Panc1 (cell line): ENCODE measurements at regions not wholly inside any gene's neighbourhood (a gene's known extent, or its start where the extent isn't known, plus 50 kb on each side); places are given as distances from the start of the nearest gene placed in this dataset.
A peak's percentile ranks its signal among the peaks of the same experiment; 100 is the strongest.

Experiments
- ATAC-seq: fragments of 200-7000 bp; cut with Tn5 transposase; 2 replicates; pipeline ENCODE4 v1.9.1; 2020; ENCODE audit warnings: mild to moderate bottlenecking, moderate library complexity
- BruUV-seq: library from RNA; stranded (reverse); fragments of 400-500 nt; replicated peaks from 2 replicates; lab custom pipeline; 2021; lab: Mats Ljungman, UMichigan
- CTCF ChIA-PET: fragments of 300-600 bp; sonication (Branson Sonifier 250); formaldehyde crosslinking; loops from one replicate; lab custom pipeline; 2022; ENCODE audit warnings: antibody characterized with exemption; lab: Charles Lee
- POLR2A ChIA-PET: fragments of 300-600 bp; sonication (Branson Sonifier 250); formaldehyde crosslinking; loops from one replicate; lab custom pipeline; 2022; ENCODE audit warnings: antibody characterized with exemption; lab: Charles Lee
- DNase-seq: peaks from one replicate; pipeline ENCODE4 v3.0.0-alpha.2; 2010; ENCODE audit warnings: low read depth, low spot score
- H3K27ac ChIP-seq: 2 replicates; pipeline ENCODE4 v1.5.1; 2011; ENCODE audit warnings: mild to moderate bottlenecking, low read length, inconsistent platforms
- H3K27me3 ChIP-seq: fragments of 200-500 bp; sonication (Bioruptor generic); 2 replicates; pipeline ENCODE4 v1.6.0; 2014; ENCODE audit warnings: low read length, inconsistent platforms; ENCODE audit not compliant: control insufficient read depth, insufficient read depth
- H3K36me3 ChIP-seq: fragments of 200-500 bp; sonication (Bioruptor generic); 2 replicates; pipeline ENCODE4 v1.5.1; 2014; ENCODE audit warnings: inconsistent platforms, mild to moderate bottlenecking, low read length, moderate library complexity; ENCODE audit not compliant: control insufficient read depth, insufficient read depth
- H3K4me1 ChIP-seq: 2 replicates; pipeline ENCODE4 v1.5.1; 2011; ENCODE audit warnings: inconsistent platforms, mild to moderate bottlenecking, low read length, moderate library complexity; ENCODE audit not compliant: control insufficient read depth, insufficient read depth
- H3K4me3 ChIP-seq, 2 experiments: 2 replicates each; pipeline ENCODE4 v1.5.1; 2011 to 2012; ENCODE audit warnings: low read depth in 2 of 2, low read length in 2 of 2, mild to moderate bottlenecking in 2 of 2, inconsistent platforms in 1 of 2, moderate library complexity in 1 of 2
- H3K9me3 ChIP-seq: fragments of 200-500 bp; sonication (Bioruptor generic); 2 replicates; pipeline ENCODE4 v1.5.1; 2014; ENCODE audit warnings: low read depth, mild to moderate bottlenecking, inconsistent platforms, low read length, moderate library complexity; ENCODE audit not compliant: control insufficient read depth, insufficient read depth
- POLR2AphosphoS5 ChIP-seq: IDR thresholded peaks from 2 replicates; pipeline ENCODE4 v1.6.1; 2012; ENCODE audit warnings: mild to moderate bottlenecking, low read depth, low read length, moderate library complexity
- REST ChIP-seq, 2 experiments: IDR thresholded peaks; 2 replicates each; pipeline ENCODE4 v1.6.1; 2011 to 2012; ENCODE audit warnings: low read depth in 2 of 2, control low read depth in 1 of 2, low read length in 1 of 2, mild to moderate bottlenecking in 1 of 2, moderate library complexity in 1 of 2; ENCODE audit not compliant: insufficient read depth in 1 of 2
- SIN3A ChIP-seq: IDR thresholded peaks from 2 replicates; pipeline ENCODE4 v1.6.1; 2012; ENCODE audit warnings: low read depth, mild to moderate bottlenecking, low read length, moderate library complexity, borderline replicate concordance; ENCODE audit not compliant: insufficient read depth
- TCF7L2 ChIP-seq: IDR thresholded peaks from 2 replicates; pipeline ENCODE4 v1.6.1; 2011; ENCODE audit warnings: mild to moderate bottlenecking, low read depth, low read length, inconsistent platforms
- in situ Hi-C: cut with HindIII; loops from 2 replicates; pipeline ENCODE4 v1.10.0; 2016; ENCODE audit warnings: low sequenced_read_pairs, low pct_unique_long_range_greater_than_20kb
- intact Hi-C: fragments of 100-400 bp; cut with micrococcal nuclease; formaldehyde crosslinking; loops from one replicate; pipeline ENCODE4 v1.10.0; 2022; ENCODE audit not compliant: unreplicated experiment
- TF ChIP-seq, protein P1 (sequence below): fragments of 450-650 bp; IDR thresholded peaks from 2 replicates; pipeline ENCODE4 v1.5.1; 2017; ENCODE audit warnings: mild to moderate bottlenecking

DNA sequence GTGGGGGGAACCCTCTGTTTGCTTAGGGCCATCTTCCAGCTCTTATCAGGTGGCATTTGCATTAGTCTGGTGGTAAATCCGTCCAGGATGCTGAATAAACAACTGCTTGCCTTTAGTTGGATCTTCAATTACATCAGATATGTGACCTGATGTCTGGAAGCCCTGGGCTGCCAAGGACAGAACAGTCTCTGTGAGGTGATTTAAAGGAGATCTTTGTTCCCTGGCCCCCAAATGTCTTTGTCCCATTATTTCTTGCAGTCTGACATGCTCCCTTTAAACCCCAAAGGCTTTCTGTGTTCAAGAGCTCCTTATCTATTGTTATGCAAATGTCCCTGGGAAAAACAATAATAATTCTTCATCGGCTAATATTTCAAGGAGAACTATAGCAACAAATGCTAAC is 84.6 kb upstream of the SPTLC3 start:
- TF ChIP-seq, protein P1, sequence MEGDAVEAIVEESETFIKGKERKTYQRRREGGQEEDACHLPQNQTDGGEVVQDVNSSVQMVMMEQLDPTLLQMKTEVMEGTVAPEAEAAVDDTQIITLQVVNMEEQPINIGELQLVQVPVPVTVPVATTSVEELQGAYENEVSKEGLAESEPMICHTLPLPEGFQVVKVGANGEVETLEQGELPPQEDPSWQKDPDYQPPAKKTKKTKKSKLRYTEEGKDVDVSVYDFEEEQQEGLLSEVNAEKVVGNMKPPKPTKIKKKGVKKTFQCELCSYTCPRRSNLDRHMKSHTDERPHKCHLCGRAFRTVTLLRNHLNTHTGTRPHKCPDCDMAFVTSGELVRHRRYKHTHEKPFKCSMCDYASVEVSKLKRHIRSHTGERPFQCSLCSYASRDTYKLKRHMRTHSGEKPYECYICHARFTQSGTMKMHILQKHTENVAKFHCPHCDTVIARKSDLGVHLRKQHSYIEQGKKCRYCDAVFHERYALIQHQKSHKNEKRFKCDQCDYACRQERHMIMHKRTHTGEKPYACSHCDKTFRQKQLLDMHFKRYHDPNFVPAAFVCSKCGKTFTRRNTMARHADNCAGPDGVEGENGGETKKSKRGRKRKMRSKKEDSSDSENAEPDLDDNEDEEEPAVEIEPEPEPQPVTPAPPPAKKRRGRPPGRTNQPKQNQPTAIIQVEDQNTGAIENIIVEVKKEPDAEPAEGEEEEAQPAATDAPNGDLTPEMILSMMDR: no peak
- TF ChIP-seq SIN3A (no peak), TCF7L2 (no peak), REST (IDR thresholded peaks at IDR 0.05; ENCODE audit: insufficient read depth in 1 of 2, low read depth in 2 of 2, low read length in 1 of 2) (no peak), POLR2AphosphoS5 (no peak)
- Histone ChIP-seq H3K27me3 (no peaks in the 10 kb centered on the region), H3K4me3 (no peak overlapping the region), H3K4me1 (no peaks in the 10 kb centered on the region), H3K27ac (no peak overlapping the region), H3K36me3 (no peaks in the 10 kb centered on the region), H3K9me3 (no peaks in the 10 kb centered on the region)
- CTCF ChIA-PET: interaction anchor here (0.7 kb wide), 1 partner anchor 848 kb away, joined by 8 read pairs; no protein-coding TSS in a partner anchor
- ATAC-seq: no peak
- POLR2A ChIA-PET: no interaction called here
- no peak for DNase-seq
- no TSS peak for BruUV-seq
- in situ Hi-C loops (no loop called here), intact Hi-C loops (loop anchor here (2.0 kb wide), 1 partner anchor 183 kb away; no protein-coding TSS in a partner anchor)

GRCh38 chr20:12925210-12925755 is 83.5 kb upstream of the SPTLC3 start:
- Histone ChIP-seq H3K4me3 (peak overlapping the region in 1 of 2 experiments; percentile 35; a peak in 2 of 4 replicates), H3K27ac (no peak overlapping the region), H3K27me3 (no peaks in the 10 kb centered on the region), H3K9me3 (no peaks in the 10 kb centered on the region), H3K4me1 (no peaks in the 10 kb centered on the region), H3K36me3 (no peaks in the 10 kb centered on the region)
- ChIA-PET CTCF (interaction anchor here (0.8 kb wide), 1 partner anchor 179 kb away, joined by 4 read pairs; no protein-coding TSS in a partner anchor), POLR2A (no interaction called here)
- TF ChIP-seq SIN3A: no peak
- no peak for TF ChIP-seq TCF7L2
- no peak for TF ChIP-seq POLR2AphosphoS5
- TF ChIP-seq, protein P1: peak; percentile 79
- no peak for TF ChIP-seq REST (IDR thresholded peaks at IDR 0.05; ENCODE audit: insufficient read depth in 1 of 2, low read depth in 2 of 2, low read length in 1 of 2)
- BruUV-seq: no TSS peak
- intact Hi-C loops (loop anchor here (2.0 kb wide), 1 partner anchor 182 kb away; no protein-coding TSS in a partner anchor), in situ Hi-C loops (no loop called here)
- ATAC-seq (peak; percentile 85), DNase-seq (peak; percentile 41)
